Peyer's patch (tissue), 4 donors: ENCODE measurements at regions not wholly inside any gene's neighbourhood (a gene's known extent, or its start where the extent isn't known, plus 50 kb on each side); places are given as distances from the start of the nearest gene placed in this dataset.

ENCODE experiments used
- POLR2A ChIP-seq, 2 donors: fragments of 450-650 bp; IDR thresholded peaks; one replicate each; pipeline ENCODE4 v1.5.1; 2017; ENCODE audit warnings: antibody characterized with exemption in 2 of 2, mild to moderate bottlenecking in 2 of 2, moderate library complexity in 2 of 2
- TF ChIP-seq, protein P1 (sequence below), 6 experiments: fragments of 450-650 bp in 4 of 6; fragments of 200-600 bp in 2 of 6; sonication (generic) in 1 of 6; IDR thresholded peaks; one replicate each; pipeline ENCODE4 v1.5.1; 2017 to 2019; ENCODE audit warnings: antibody characterized with exemption in 6 of 6, mild to moderate bottlenecking in 3 of 6, moderate library complexity in 1 of 6

GRCh38 chr2:16253291-16253690 lies 312.9 kb downstream of the MYCN start:
- TF ChIP-seq, protein P1, sequence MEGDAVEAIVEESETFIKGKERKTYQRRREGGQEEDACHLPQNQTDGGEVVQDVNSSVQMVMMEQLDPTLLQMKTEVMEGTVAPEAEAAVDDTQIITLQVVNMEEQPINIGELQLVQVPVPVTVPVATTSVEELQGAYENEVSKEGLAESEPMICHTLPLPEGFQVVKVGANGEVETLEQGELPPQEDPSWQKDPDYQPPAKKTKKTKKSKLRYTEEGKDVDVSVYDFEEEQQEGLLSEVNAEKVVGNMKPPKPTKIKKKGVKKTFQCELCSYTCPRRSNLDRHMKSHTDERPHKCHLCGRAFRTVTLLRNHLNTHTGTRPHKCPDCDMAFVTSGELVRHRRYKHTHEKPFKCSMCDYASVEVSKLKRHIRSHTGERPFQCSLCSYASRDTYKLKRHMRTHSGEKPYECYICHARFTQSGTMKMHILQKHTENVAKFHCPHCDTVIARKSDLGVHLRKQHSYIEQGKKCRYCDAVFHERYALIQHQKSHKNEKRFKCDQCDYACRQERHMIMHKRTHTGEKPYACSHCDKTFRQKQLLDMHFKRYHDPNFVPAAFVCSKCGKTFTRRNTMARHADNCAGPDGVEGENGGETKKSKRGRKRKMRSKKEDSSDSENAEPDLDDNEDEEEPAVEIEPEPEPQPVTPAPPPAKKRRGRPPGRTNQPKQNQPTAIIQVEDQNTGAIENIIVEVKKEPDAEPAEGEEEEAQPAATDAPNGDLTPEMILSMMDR (IDR thresholded peaks at IDR 0.05), result no peak
- TF ChIP-seq POLR2A (IDR thresholded peaks at IDR 0.05), result no peak
